Activated T-cell treated with anti-CD3 and anti-CD28 coated beads for 48 hours (primary cell): ENCODE measurements at regions not wholly inside any gene's neighbourhood (a gene's known extent, or its start where the extent isn't known, plus 50 kb on each side); places are given as distances from the start of the nearest gene placed in this dataset.
"Not testable (repeated sequence)": the region's sequence is repeated elsewhere in the genome, so short reads cannot be mapped to it uniquely, and the experiment has no call there.

Experiments used
- DNase-seq: peaks from one replicate; pipeline ENCODE4 v3.0.0-alpha.2; 2020; ENCODE audit warnings: low read depth

GRCh38 chr6:12478921-12479320 is 188.8 kb downstream of the EDN1 start:
- DNase-seq = no peak

GRCh38 chr6:12479451-12479850 is 189.3 kb downstream of the EDN1 start:
- no peak for DNase-seq

DNA sequence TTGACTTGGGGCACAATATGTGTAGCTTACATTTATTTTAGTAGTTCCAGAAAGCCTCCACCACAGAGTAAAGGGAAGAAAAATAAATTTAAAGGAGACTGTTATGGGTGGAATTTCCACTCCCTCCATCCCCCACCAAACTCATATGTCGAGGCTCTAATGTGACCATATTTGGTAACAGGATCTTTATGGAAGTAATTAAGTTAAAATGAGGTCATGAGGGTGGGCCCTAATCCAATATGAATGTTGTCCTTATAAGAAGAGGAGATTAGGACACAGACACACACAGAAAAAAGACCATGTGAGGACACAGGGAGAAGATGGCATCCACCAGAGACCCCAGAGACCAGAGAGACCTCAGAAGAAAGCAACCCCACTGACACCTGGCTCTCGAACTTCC is 189.7 kb downstream of the EDN1 start:
- no peak for DNase-seq

GRCh38 chr6:12480379-12480778 is 190.2 kb downstream of the EDN1 start:
- DNase-seq = no peak

DNA sequence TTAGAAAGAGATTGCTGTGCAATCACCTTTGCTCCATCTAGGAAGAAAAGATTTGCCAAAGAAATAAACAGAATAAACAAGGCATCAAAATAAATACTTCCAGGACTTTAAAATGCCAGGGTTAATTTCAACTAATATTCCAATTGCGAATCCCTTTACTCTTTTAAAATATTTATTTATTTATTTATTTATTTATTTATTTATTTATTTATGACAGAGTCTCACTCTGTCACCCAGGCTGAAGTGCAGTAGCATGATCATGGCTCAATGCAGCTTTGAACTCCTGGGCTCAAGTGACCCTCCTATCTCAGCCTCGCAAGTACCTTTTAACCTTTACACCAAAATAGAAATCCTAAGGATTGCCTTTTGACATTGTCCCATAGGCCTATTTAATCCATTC is 191.1 kb downstream of the EDN1 start:
- no peak for DNase-seq

DNA sequence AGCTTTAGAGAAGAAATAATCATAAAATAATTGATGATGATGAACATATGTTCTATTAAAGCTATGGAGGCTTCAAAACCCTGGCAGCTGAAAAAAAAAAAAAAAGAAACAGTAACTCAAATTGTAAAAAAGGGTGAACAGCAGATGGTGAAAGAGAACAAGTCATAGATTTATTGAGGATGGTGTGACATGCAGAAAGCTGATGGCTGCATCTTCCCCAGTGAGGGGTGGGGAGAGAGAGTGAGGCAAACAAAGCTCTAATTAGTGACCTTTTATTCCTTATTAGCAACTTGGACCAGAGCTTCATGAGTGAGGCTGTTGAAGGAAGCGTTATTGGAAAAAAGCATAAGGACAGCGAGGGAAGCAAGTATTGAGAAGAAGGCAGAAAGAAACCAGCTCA is 191.7 kb downstream of the EDN1 start:
- no peak for DNase-seq

- DNase-seq = no peak
These were observed 192.5 kb downstream of the EDN1 start for GRCh38 chr6:12482386-12483375.

DNA sequence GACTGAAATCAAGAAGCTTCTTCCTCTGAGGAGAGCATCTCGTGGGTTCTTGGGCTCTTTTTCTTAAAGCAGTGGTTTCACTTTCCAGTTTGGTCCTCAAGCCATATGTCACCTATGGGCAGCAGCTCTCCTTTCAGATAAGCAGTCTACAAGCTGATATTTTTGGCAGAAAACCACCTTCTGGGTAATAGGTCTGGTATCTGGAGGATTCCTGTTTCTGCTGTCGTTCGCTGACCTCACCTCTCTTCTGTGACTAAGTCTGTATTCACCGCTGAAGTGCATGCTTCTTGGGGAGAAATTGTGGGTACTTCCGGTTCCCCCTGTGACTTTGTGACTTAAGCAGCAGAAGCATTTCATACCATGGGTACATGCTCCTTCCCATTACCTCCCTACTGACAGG is 193.6 kb downstream of the EDN1 start:
- no peak for DNase-seq

- no peak for DNase-seq
These were observed 194.4 kb downstream of the EDN1 start for GRCh38 chr6:12484519-12484918.

- no peak for DNase-seq
These were observed 195.1 kb downstream of the EDN1 start for GRCh38 chr6:12485226-12485764.

DNA sequence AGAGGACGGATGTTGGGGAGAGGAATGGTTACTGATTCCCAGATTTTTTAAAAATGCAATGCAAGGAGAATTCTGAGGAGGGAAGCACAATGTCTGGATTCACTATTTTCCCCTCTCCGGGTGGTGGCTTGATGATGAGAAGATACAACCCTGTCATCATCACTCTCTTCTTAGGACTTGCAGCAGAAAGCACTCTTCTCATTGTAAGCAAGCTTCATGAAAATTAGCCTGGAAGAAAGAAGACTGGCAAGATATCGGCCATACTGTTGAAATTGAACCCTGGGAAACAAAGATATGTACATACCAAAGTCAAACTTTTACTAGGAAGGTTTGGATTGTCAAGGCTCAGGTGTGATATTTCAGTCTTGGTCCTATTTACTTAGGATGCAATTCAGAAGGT is 195.7 kb downstream of the EDN1 start:
- DNase-seq = no peak

DNA sequence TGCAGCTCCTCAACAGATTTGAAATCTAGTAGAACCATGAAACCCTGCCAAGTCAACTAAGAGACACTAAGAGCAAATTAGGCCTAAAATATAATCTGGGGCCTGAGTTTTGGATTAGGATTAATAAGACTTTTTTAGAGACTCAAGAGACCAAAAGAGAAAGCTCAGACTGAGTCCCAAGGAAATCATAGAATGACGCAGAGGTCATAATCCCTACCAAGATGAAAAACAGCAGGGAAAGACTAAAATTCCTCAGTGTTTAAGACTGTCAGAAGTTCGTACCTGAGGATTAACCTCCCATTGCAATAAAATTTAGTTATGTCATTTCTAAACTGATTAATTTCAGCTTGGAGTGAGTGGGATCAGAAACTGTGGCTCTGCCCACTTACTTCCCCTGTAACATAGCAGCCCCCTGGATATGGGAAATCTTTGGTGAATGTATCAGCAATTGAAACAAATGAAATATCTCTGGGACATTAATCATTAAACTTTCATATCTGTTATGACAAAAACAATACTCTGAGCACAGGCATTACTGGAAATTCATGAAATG is 200.3 kb downstream of the EDN1 start:
- no peak for DNase-seq

DNA sequence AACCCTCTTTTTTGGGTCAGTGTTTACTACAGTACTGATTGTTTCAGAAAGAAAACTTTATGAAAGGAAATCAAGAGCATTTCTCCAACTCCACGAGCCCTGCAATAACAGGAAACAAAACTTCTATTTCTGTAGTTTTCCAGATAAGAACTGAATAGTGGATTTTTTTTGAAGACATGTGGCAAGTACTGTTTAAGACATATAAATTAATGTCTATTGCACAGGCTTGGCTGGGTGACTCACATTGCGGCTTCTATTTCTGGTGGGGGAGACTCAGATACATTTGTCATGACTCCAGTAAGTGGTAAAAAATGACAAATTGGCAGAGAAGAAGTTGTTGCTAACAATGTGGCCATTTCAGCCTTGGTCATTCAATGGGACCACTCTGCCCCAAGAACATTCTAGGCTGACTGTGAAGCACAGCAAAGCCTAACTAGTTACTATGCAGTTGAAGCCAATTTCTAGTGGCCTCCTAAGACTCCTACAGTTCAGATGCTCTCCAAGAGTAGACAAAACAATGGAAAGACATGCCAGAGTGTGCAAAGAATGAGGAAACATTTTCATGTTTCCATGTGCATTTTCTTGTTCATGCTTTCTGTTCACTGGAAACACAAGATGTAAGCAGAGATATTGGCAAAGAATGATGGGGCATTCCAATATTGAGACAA is 200.9 kb downstream of the EDN1 start:
- DNase-seq = peak; percentile 12

DNA sequence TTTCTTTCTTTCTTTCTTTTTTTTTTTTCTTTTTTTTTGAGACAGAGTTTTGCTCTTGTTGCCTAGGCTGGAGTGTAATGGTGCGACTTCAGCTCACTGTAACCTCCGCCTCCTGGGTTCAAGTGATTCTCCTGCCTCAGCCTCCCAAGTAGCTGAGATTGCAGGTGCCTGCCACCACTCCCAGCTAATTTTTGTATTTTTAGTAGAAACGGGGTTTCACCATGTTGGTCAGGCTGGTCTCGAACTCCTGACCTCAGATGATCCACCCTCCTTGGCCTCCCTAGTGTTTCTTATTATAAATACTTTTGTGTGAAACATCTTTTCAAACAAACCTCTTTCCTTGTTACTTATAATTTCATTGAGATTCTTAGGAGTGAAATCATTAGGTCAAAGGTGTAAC is 202.8 kb downstream of the EDN1 start:
- DNase-seq = not testable (repeated sequence)

- DNase-seq = no peak
These were observed 203.3 kb downstream of the EDN1 start for GRCh38 chr6:12493446-12493845.

- no peak for DNase-seq
These were observed 204.0 kb downstream of the EDN1 start for GRCh38 chr6:12494161-12494560.

DNA sequence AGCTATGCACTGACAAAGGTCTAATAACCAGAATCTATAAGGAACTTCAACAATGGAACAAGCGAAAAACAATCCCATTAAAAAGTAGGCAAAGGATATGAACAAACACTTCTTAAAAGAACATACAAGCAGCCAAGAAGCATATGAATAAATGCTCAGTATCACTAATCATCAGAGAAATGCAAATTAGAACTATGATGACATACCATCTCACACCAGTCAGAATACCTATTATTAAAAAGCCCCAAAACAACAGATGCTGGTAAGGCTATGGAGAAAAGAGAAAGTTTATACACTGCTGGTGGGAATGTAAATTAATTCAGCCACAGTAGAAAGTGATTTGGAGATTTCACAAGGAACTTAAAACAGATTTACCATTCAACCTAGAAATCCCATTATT is 211.8 kb downstream of the EDN1 start:
- DNase-seq = no peak

- no peak for DNase-seq
These were observed 212.1 kb upstream of the PHACTR1 start for GRCh38 chr6:12504325-12504966.

GRCh38 chr6:12505486-12505885 is 211.1 kb upstream of the PHACTR1 start:
- DNase-seq = no peak

GRCh38 chr6:12506159-12506558 is 210.4 kb upstream of the PHACTR1 start:
- DNase-seq = no peak

GRCh38 chr6:12507636-12508035 is 208.9 kb upstream of the PHACTR1 start:
- no peak for DNase-seq

GRCh38 chr6:12508553-12508952 is 208.0 kb upstream of the PHACTR1 start:
- DNase-seq = no peak
